Hepatocyte (in vitro differentiated cells): ENCODE measurements at regions not wholly inside any gene's neighbourhood (a gene's known extent, or its start where the extent isn't known, plus 50 kb on each side); places are given as distances from the start of the nearest gene placed in this dataset.

Experiments
- DNase-seq: peaks from one replicate; pipeline ENCODE4 v3.0.0-alpha.2; 2016; ENCODE audit warnings: low spot score
- H2AFZ ChIP-seq: fragments of 200-600 bp; sonication (generic); 2 replicates; pipeline ENCODE4 v1.6.0; 2016; ENCODE audit warnings: antibody characterized with exemption, mild to moderate bottlenecking
- H3K27ac ChIP-seq: fragments of 200-600 bp; sonication (generic); 2 replicates; pipeline ENCODE4 v1.5.1; 2016; ENCODE audit warnings: mild to moderate bottlenecking
- H3K27me3 ChIP-seq: fragments of 200-600 bp; sonication (generic); 2 replicates; pipeline ENCODE4 v1.6.1; 2016
- H3K36me3 ChIP-seq: fragments of 200-600 bp; sonication (generic); replicated peaks from 2 replicates; pipeline ENCODE4 v1.5.1; 2016; ENCODE audit warnings: low read depth; ENCODE audit not compliant: insufficient read depth
- H3K4me1 ChIP-seq: fragments of 200-600 bp; sonication (generic); 2 replicates; pipeline ENCODE4 v1.5.1; 2016; ENCODE audit warnings: mild to moderate bottlenecking, moderate library complexity; ENCODE audit not compliant: insufficient read depth
- H3K4me2 ChIP-seq: fragments of 200-600 bp; sonication (generic); 2 replicates; pipeline ENCODE4 v1.6.0; 2016
- H3K4me3 ChIP-seq: fragments of 200-600 bp; sonication (generic); 2 replicates; pipeline ENCODE4 v1.5.1; 2016; ENCODE audit warnings: mild to moderate bottlenecking
- H3K79me2 ChIP-seq: fragments of 200-600 bp; sonication (generic); 2 replicates; pipeline ENCODE4 v1.6.0; 2017; ENCODE audit warnings: mild to moderate bottlenecking
- H3K9me2 ChIP-seq: fragments of 200-600 bp; sonication (generic); replicated peaks from 2 replicates; pipeline ENCODE4 v1.6.0; 2017; ENCODE audit warnings: mild to moderate bottlenecking; ENCODE audit not compliant: insufficient read depth
- H3K9me3 ChIP-seq: fragments of 200-600 bp; sonication (generic); 2 replicates; pipeline ENCODE4 v1.5.1; 2016; ENCODE audit warnings: low read depth, mild to moderate bottlenecking
- H4K20me1 ChIP-seq: fragments of 200-600 bp; sonication (generic); 2 replicates; pipeline ENCODE4 v1.6.0; 2016; ENCODE audit warnings: mild to moderate bottlenecking; ENCODE audit not compliant: insufficient read depth, poor library complexity, severe bottlenecking
- EZH2 ChIP-seq: fragments of 200-600 bp; sonication (generic); IDR thresholded peaks from 2 replicates; pipeline ENCODE4 v1.6.1; 2016; ENCODE audit warnings: antibody characterized with exemption, mild to moderate bottlenecking, borderline replicate concordance
- EZH2phosphoT487 ChIP-seq: fragments of 200-600 bp; sonication (generic); IDR thresholded peaks from one replicate; pipeline ENCODE4 v1.6.1; 2018; ENCODE audit warnings: antibody characterized with exemption, mild to moderate bottlenecking, low read depth, moderate library complexity; ENCODE audit not compliant: unreplicated experiment, severe bottlenecking
- WGBS: methylation state at CpG from one replicate; pipeline ENCODE4 v1.1.6; 2016; ENCODE audit warnings: low lambda C conversion rate; ENCODE audit errors: missing lambda C conversion rate; 5-methylcytosine and 5-hydroxymethylcytosine counted together
- TF ChIP-seq, protein P1 (sequence below): fragments of 200-600 bp; sonication (generic); IDR thresholded peaks from 2 replicates; pipeline ENCODE4 v1.5.1; 2016; ENCODE audit warnings: antibody characterized with exemption, mild to moderate bottlenecking; ENCODE audit not compliant: poor library complexity

DNA sequence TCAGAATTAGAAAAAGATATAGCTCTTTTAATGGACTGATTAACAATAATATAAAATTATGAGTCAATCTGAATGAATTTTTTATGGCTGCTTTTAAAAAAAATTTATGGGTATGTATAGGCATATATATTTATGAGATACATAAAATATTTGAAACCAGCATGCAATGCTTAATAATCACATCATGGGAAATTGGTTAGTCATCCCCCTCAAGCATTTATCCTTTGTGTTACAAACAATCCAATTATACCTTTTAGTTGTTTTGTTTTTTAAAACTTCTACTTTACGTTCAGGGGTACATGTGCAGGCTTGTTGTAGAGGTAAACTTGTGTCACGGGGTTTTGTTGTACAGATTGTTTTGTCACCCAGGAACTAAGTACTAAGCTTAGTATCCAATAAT, 63.4 kb upstream of the HMGCLL1 start:
- no peak overlapping the region for H3K4me2 ChIP-seq
- TF ChIP-seq EZH2 = no peak
- H3K27ac ChIP-seq = no peak overlapping the region
- H2AFZ ChIP-seq = no peak overlapping the region
- WGBS = 100% methylated on average over 2 of the region's 2 CpGs
- no peaks in the 10 kb centered on the region for H3K79me2 ChIP-seq
- H3K36me3 ChIP-seq = no peaks in the 10 kb centered on the region
- no peaks in the 10 kb centered on the region for H3K27me3 ChIP-seq
- H4K20me1 ChIP-seq = no peaks in the 10 kb centered on the region
- H3K4me3 ChIP-seq = no peak overlapping the region
- no peaks in the 10 kb centered on the region for H3K9me3 ChIP-seq
- no peaks in the 10 kb centered on the region for H3K9me2 ChIP-seq
- no peak for DNase-seq
- H3K4me1 ChIP-seq = no peaks in the 10 kb centered on the region

DNA sequence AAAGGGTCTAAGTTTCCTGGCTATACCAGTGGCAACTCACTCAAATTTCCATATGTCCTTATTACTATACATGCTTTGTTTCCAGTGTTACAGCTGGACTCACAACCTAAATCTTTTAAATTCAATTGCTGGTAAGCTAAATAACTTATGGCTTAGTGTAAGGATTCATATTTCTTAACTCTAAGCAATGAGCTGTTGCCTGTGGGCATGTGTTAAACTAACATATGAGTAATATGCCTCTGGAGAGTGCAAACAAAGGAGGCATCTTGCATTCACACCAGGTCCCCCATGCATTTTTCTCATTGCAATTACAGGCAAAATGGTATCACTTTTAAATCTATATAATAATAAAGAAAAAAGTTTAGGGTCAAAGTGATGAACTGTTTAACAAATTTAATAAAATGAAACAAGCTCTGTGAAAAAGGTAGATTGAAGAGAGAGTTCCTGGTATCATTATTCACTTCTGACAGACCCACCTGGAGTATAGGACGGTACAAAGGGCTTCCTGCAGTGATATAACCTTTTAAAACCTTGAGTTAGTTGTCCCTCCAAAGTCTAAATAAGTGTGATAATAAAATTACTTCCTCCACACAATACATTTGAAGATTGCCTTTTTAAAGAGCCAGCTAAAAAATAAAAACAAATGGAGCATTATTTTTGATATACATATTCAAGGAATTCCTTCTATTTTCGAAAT, 57.6 kb upstream of the HMGCLL1 start:
- H3K27me3 ChIP-seq = no peaks in the 10 kb centered on the region
- no peaks in the 10 kb centered on the region for H3K9me3 ChIP-seq
- TF ChIP-seq EZH2phosphoT487 = no peak
- no peak for TF ChIP-seq EZH2
- TF ChIP-seq, protein P1, sequence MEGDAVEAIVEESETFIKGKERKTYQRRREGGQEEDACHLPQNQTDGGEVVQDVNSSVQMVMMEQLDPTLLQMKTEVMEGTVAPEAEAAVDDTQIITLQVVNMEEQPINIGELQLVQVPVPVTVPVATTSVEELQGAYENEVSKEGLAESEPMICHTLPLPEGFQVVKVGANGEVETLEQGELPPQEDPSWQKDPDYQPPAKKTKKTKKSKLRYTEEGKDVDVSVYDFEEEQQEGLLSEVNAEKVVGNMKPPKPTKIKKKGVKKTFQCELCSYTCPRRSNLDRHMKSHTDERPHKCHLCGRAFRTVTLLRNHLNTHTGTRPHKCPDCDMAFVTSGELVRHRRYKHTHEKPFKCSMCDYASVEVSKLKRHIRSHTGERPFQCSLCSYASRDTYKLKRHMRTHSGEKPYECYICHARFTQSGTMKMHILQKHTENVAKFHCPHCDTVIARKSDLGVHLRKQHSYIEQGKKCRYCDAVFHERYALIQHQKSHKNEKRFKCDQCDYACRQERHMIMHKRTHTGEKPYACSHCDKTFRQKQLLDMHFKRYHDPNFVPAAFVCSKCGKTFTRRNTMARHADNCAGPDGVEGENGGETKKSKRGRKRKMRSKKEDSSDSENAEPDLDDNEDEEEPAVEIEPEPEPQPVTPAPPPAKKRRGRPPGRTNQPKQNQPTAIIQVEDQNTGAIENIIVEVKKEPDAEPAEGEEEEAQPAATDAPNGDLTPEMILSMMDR = no peak
- peaks cover 11% of the 10 kb centered on the region for H3K4me1 ChIP-seq
- no peak overlapping the region for H3K4me2 ChIP-seq
- H3K36me3 ChIP-seq = no peaks in the 10 kb centered on the region
- WGBS = 72% methylated on average over 2 of the region's 2 CpGs
- peak overlapping the region; percentile 11 for H2AFZ ChIP-seq
- H3K9me2 ChIP-seq = no peaks in the 10 kb centered on the region
- H4K20me1 ChIP-seq = no peaks in the 10 kb centered on the region
- no peaks in the 10 kb centered on the region for H3K79me2 ChIP-seq
- H3K4me3 ChIP-seq = no peak overlapping the region
- DNase-seq = peak; percentile 34
- peak overlapping the region; percentile 45 for H3K27ac ChIP-seq

DNA sequence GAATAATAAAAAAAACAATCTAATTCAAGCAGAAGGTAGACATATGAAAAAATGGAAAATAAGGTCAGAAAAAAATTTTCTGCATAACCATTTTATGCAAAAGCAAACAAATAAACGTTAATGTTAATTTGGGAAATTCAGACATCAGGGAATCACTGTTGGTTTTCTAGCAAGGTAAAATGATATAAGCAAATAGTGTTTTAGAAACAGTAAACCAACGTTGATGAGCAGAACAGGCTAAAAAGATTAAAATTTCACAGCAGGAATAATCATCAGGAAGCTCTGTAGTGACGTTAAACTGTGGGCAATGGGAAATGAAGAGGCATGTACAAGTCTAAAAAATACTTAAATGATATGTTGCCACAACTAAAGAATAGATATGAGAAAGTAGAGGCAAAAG, 54.5 kb upstream of the HMGCLL1 start:
- DNase-seq = no peak
- H3K4me1 ChIP-seq = peaks cover 11% of the 10 kb centered on the region
- 81% methylated on average over 3 of the region's 3 CpGs for WGBS
- TF ChIP-seq, protein P1 = no peak
- no peak for TF ChIP-seq EZH2phosphoT487
- TF ChIP-seq EZH2 = no peak
- no peak overlapping the region for H2AFZ ChIP-seq
- H3K27me3 ChIP-seq = no peaks in the 10 kb centered on the region
- no peak overlapping the region for H3K27ac ChIP-seq
- H3K4me2 ChIP-seq = no peak overlapping the region
- no peaks in the 10 kb centered on the region for H4K20me1 ChIP-seq
- H3K9me3 ChIP-seq = no peaks in the 10 kb centered on the region
- no peak overlapping the region for H3K4me3 ChIP-seq
- no peaks in the 10 kb centered on the region for H3K9me2 ChIP-seq
- H3K79me2 ChIP-seq = no peaks in the 10 kb centered on the region
- no peaks in the 10 kb centered on the region for H3K36me3 ChIP-seq

DNA sequence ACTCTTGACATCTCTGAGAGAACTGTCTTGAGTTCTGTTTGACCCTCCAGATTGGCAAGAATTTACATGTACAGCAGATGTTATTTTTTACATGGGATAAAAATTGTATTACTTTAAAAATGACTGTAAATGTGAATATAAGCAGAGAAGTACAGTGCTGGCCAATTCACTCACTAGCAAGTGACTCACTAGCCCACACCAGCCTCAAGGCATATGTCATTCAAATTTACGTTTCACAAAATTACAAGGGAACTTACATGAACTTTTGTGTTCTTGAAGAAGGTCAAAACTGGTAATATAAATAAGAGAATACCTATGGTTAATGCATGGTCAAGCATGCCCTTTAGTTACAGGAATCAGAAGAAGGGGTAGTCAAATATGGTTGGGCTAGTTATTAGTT, 54.0 kb upstream of the HMGCLL1 start:
- H3K79me2 ChIP-seq = no peaks in the 10 kb centered on the region
- peaks cover 11% of the 10 kb centered on the region for H3K4me1 ChIP-seq
- H3K27me3 ChIP-seq = no peaks in the 10 kb centered on the region
- no peak for DNase-seq
- 88% methylated on average over 1 of the region's 1 CpG for WGBS
- no peaks in the 10 kb centered on the region for H3K9me2 ChIP-seq
- H3K27ac ChIP-seq = no peak overlapping the region
- H3K4me2 ChIP-seq = no peak overlapping the region
- H2AFZ ChIP-seq = no peak overlapping the region
- H4K20me1 ChIP-seq = no peaks in the 10 kb centered on the region
- TF ChIP-seq EZH2phosphoT487 = no peak
- no peak for TF ChIP-seq EZH2
- TF ChIP-seq, protein P1 = no peak
- H3K36me3 ChIP-seq = no peaks in the 10 kb centered on the region
- no peak overlapping the region for H3K4me3 ChIP-seq
- H3K9me3 ChIP-seq = no peaks in the 10 kb centered on the region
